Omental fat pad (tissue), 3 donors: ENCODE measurements at regions not wholly inside any gene's neighbourhood (a gene's known extent, or its start where the extent isn't known, plus 50 kb on each side); places are given as distances from the start of the nearest gene placed in this dataset.

Experiments used
- ATAC-seq: fragments of 150-250 bp; one replicate; pipeline ENCODE4 v1.9.1; 2016; ENCODE audit warnings: mild to moderate bottlenecking, moderate library complexity; ENCODE audit not compliant: low FRiP score
- DNase-seq: peaks from one replicate; pipeline ENCODE4 v3.0.0-alpha.2; 2019; ENCODE audit warnings: low spot score
- CTCF ChIP-seq, 3 donors: fragments of 450-650 bp; IDR thresholded peaks; one replicate each; pipeline ENCODE4 v1.5.1; 2016 to 2017; ENCODE audit warnings: antibody characterized with exemption in 3 of 3, mild to moderate bottlenecking in 3 of 3, moderate library complexity in 2 of 3

- no peak for ATAC-seq
- no peak for TF ChIP-seq CTCF (IDR thresholded peaks at IDR 0.05)
- no peak for DNase-seq
Measured at GRCh38 chr2:858646-859045, 92.0 kb upstream of the SNTG2 start.

GRCh38 chr2:857937-858336, 92.7 kb upstream of the SNTG2 start:
- no peak for DNase-seq
- TF ChIP-seq CTCF (IDR thresholded peaks at IDR 0.05), result no peak
- ATAC-seq, result no peak

- ATAC-seq, result no peak
- no peak for DNase-seq
- TF ChIP-seq CTCF (IDR thresholded peaks at IDR 0.05), result no peak
Measured at GRCh38 chr2:857081-857480, 93.6 kb upstream of the SNTG2 start.

GRCh38 chr2:856456-856855, 94.2 kb upstream of the SNTG2 start:
- TF ChIP-seq CTCF (IDR thresholded peaks at IDR 0.05), result no peak
- no peak for DNase-seq
- ATAC-seq, result no peak

GRCh38 chr2:856041-856440, 94.6 kb upstream of the SNTG2 start:
- DNase-seq (no peak), ATAC-seq (no peak)
- no peak for TF ChIP-seq CTCF (IDR thresholded peaks at IDR 0.05)

- ATAC-seq (no peak), DNase-seq (no peak)
- no peak for TF ChIP-seq CTCF (IDR thresholded peaks at IDR 0.05)
Measured at GRCh38 chr2:855177-855576, 95.5 kb upstream of the SNTG2 start.

- no peak for TF ChIP-seq CTCF (IDR thresholded peaks at IDR 0.05)
- DNase-seq (no peak), ATAC-seq (no peak)
Measured at GRCh38 chr2:854460-854859, 96.2 kb upstream of the SNTG2 start.
